Right ventricle myocardium superior (tissue), 1 donor: ENCODE measurements at regions not wholly inside any gene's neighbourhood (a gene's known extent, or its start where the extent isn't known, plus 50 kb on each side); places are given as distances from the start of the nearest gene placed in this dataset.
"Not testable (repeated sequence)": the region's sequence is repeated elsewhere in the genome, so short reads cannot be mapped to it uniquely, and the experiment has no call there.

ENCODE experiments used
- ATAC-seq: fragments of 200-7000 bp; cut with Tn5 transposase; one replicate; pipeline ENCODE4 v1.9.1; 2020; ENCODE audit warnings: mild to moderate bottlenecking; ENCODE audit not compliant: poor library complexity
- DNase-seq: peaks from one replicate; pipeline ENCODE4 v3.0.0-alpha.2; 2020
- intact Hi-C: fragments of 100-400 bp; cut with DNase I; formaldehyde crosslinking; loops from one replicate; pipeline ENCODE4 v1.11.2; 2022
- donor health status: DM: no; HTN: yes; CAD: no; lungs with severe emphysema.

- intact Hi-C loops: no loop called here
- DNase-seq (no peak), ATAC-seq (no peak)
Measured at GRCh38 chr5:56670916-56671315, 144.4 kb upstream of the MAP3K1 start.

- peak; percentile 52 for DNase-seq
- intact Hi-C loops: no loop called here
- peak; percentile 72 for ATAC-seq
Measured at GRCh38 chr5:56669534-56670483, 145.5 kb upstream of the MAP3K1 start.

GRCh38 chr5:56668996-56669395 lies 146.4 kb upstream of the MAP3K1 start:
- ATAC-seq (no peak), DNase-seq (no peak)
- intact Hi-C loops: no loop called here

GRCh38 chr5:56667692-56668091 lies 147.7 kb upstream of the MAP3K1 start:
- DNase-seq: no peak
- intact Hi-C loops: no loop called here
- ATAC-seq: no peak

GRCh38 chr5:56666901-56667300 lies 148.4 kb upstream of the MAP3K1 start:
- peak; percentile 68 for ATAC-seq
- no peak for DNase-seq
- intact Hi-C loops: no loop called here

GRCh38 chr5:56665117-56665516 lies 150.2 kb upstream of the MAP3K1 start:
- intact Hi-C loops, ATAC-seq, DNase-seq: not testable (repeated sequence)

GRCh38 chr5:56664025-56664424 lies 151.3 kb upstream of the MAP3K1 start:
- DNase-seq: no peak
- intact Hi-C loops: no loop called here
- no peak for ATAC-seq

- intact Hi-C loops: no loop called here
- no peak for ATAC-seq
Measured at GRCh38 chr5:56663523-56663922, 151.8 kb upstream of the MAP3K1 start.

GRCh38 chr5:56662893-56663292 lies 152.5 kb upstream of the MAP3K1 start:
- DNase-seq (no peak), ATAC-seq (no peak)
- intact Hi-C loops: no loop called here

More at GRCh38 chr5:56663523-56663922, 151.8 kb upstream of the MAP3K1 start:
- DNase-seq: no peak

- DNase-seq: no peak
- no peak for ATAC-seq
- intact Hi-C loops: no loop called here
Measured at GRCh38 chr5:56659971-56660370, 155.4 kb upstream of the MAP3K1 start.

GRCh38 chr5:56658972-56659371 lies 156.4 kb upstream of the MAP3K1 start:
- intact Hi-C loops: no loop called here
- DNase-seq: no peak
- no peak for ATAC-seq

GRCh38 chr5:56656846-56657726 lies 158.3 kb upstream of the MAP3K1 start:
- intact Hi-C loops: no loop called here
- no peak for DNase-seq
- ATAC-seq: no peak

GRCh38 chr5:56651893-56652292 lies 163.5 kb upstream of the MAP3K1 start:
- DNase-seq (no peak), ATAC-seq (no peak)
- intact Hi-C loops: no loop called here

GRCh38 chr5:56650386-56650785 lies 165.0 kb upstream of the MAP3K1 start:
- ATAC-seq (no peak), DNase-seq (no peak)
- intact Hi-C loops: no loop called here

- ATAC-seq (peak; percentile 46), DNase-seq (peak; percentile 48)
- intact Hi-C loops: no loop called here
Measured at GRCh38 chr5:56649569-56649968, 165.8 kb upstream of the MAP3K1 start.

- ATAC-seq: no peak
- DNase-seq: no peak
- intact Hi-C loops: no loop called here
Measured at GRCh38 chr5:56648460-56649034, 166.8 kb upstream of the MAP3K1 start.

- DNase-seq: no peak
- intact Hi-C loops: no loop called here
- ATAC-seq: no peak
Measured at GRCh38 chr5:56647099-56647850, 168.1 kb upstream of the MAP3K1 start.

GRCh38 chr5:56641635-56642260 lies 173.6 kb upstream of the MAP3K1 start:
- ATAC-seq (no peak), DNase-seq (no peak)
- intact Hi-C loops: no loop called here
